ENCODE measurements at regions not wholly inside any gene's neighbourhood (a gene's known extent, or its start where the extent isn't known, plus 50 kb on each side); places are given as distances from the start of the nearest gene placed in this dataset.
"Not testable (repeated sequence)": the region's sequence is repeated elsewhere in the genome, so short reads cannot be mapped to it uniquely, and the experiment has no call there.

DNA sequence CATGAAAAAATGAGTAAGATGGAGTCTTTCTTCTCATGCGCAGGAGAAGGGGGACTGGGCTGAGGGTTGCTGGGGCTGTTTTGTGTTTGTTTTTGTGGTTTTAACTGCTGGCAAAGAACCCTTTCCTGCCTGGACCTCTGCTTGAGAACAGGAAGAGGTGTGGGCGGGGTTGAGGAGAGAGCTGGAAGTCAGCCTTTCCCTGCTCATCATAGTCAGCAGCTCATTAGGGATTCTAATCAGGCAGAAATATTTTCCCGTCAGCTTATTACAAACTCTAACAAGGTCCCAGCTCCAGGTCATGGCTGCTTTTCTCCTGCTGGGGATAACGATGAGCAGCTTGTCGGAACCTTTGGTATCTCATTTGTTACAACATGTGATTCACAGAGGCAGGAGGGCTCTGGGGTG is 185.0 kb upstream of the NRXN3 start:
- no peak for DNase-seq

DNA sequence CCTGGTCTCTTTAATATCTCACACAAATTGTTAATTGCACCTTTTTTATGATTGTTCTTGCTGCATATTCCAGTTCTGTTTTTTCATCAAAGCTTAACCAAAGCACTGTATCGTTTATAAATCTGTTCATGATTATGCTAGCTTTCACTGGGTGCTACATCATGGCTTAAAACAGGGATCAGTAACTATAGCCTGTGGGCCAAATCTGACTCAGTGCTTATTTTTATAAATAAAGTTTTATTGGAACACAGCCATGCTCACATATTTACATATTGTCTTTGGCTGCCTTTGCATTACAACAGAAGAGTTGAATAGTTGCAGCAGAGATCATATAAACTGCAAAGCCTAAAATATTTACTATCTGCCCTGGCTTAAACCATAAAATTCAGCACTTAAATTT is 183.4 kb upstream of the NRXN3 start:
- no peak for DNase-seq

DNA sequence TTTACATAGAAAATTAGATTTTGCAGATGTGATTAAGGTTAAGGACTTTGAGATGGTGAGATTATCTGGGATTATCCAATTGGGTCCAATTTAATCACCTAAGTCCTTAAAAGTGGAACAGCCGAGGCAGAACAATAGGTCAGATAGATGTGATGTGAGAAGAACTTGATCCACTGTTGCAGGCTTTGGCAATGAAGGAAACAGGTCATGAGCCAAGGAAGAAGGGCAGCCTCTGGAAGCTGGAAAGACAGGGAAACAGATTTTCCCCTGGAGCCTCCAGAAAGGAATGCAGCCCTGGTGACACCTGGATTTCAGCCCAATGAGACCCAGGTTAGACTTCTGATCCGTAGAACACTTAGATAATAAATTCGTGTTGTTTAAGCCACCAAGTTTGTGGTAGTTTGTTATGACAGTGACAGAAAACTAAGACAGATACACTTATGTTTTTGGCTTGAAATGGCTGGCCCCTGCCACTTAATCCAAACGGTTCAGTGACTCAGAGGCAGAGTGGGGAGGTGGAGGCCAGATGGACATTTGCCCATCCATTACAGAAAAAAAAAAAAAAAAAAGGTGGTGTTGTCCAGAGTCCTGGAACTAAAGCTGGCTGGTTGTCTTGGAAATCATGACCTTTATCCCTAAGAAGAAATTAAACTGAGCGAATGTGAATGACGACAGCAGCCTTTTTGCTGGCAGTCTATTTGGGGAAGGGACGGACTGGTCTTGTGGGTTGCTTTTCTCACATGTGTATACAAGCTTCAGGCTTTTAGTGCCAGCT is 181.9 kb upstream of the NRXN3 start:
- no peak for DNase-seq

DNA sequence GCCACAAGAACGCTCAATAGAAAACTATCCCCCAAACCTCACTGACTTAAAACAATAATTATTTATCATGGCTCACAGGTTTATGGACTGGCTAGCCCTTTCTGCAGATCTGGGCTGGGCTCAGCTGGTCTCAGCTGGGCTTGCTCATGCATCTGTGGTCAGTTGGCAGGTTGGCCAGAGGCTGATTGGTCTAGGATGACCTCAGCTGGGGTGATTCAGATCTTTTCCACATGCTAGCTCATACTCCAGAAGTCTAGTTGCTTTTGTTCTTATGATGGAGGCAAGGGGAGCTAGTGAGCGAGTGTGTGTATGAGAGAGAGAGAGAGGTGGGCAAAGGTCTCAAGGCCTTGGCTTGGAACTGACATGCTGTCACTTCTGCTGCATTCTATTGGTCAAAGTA is 181.2 kb upstream of the NRXN3 start:
- DNase-seq, result no peak

- no peak for DNase-seq
Measured at GRCh38 chr14:77989441-77989991, 180.7 kb upstream of the NRXN3 start.

DNA sequence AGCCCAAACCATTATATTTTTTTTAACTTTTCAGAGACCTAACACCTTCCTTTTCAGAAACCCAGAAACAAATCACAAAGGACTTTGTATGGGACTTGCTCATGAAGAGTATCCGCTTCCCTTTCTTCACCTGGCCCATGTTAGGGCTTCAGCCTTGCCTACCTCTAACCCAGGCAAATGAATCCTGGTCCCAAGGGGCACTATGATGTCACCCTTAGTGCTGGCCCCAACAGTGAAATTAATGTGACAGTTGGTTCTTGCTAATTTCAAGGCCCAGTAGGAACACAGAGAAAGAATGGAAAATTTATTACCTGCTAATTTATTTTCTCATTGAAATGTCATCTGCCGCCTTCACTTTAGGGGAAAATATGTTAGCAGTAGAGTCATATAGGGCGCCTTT is 179.8 kb upstream of the NRXN3 start:
- no peak for DNase-seq

GRCh38 chr14:77991128-77991772 is 178.9 kb upstream of the NRXN3 start:
- DNase-seq, result no peak

GRCh38 chr14:78005325-78005724 is 164.8 kb upstream of the NRXN3 start:
- peak; percentile 7 for DNase-seq

- DNase-seq, result no peak
Measured at GRCh38 chr14:78007160-78007559, 163.0 kb upstream of the NRXN3 start.

GRCh38 chr14:78010688-78011087 is 159.5 kb upstream of the NRXN3 start:
- no peak for DNase-seq

DNA sequence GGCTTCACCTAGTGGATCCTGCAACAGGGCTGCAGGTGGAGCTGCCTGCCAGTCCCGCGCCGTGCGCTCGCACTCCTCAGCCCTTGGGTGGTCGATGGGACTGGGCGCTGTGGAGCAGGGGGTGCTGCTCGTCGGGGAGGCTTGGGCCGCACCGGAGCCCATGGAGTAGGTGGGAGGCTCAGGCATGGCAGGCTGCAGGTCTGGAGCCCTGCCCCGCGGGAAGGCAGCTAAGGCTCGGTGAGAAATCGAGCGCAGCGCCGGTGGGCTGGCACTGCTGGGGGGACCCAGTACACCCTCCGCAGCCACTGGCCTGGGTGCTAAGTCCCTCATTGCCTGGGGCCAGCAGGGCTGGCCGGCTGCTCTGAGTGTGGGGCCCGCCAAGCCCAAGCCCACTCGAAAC is 156.3 kb upstream of the NRXN3 start:
- DNase-seq, result not testable (repeated sequence)

DNA sequence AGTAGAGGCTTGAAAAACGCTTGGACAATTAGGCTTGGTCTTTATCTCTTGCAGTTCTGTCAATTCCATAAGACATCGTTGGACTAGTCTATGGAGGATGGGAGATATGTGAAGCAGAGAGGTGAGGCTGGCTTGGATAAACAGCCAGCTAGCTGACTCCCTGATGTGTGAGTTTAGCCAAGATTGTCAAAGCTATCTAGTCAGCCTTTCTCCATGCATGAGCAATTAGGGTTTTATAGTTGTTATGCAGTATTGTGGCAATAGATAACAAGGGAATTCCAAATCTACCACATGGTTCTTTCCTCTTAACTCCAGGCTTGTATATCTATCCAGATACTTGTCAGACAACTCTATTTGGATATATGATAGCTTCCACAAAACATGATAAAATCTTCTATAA is 153.6 kb upstream of the NRXN3 start:
- DNase-seq, result no peak

DNA sequence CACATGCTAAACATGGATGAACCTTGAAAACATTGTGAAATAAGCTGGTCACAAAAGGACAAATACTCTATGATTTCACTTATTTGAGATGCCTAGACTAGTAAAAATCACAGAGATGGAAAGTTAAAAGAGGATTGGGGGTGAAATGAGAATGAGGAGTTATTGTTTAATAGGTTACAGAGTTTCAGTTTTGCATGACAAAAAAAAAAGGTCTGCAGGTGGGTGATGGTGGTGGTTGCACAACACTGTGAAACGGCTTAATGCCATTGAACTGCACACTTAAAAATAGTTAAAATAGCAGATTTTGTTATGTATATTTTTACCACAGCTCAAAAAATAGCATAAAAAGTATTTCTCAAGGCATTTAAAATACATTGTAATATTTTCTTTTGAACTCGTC is 151.9 kb upstream of the NRXN3 start:
- DNase-seq, result no peak

DNA sequence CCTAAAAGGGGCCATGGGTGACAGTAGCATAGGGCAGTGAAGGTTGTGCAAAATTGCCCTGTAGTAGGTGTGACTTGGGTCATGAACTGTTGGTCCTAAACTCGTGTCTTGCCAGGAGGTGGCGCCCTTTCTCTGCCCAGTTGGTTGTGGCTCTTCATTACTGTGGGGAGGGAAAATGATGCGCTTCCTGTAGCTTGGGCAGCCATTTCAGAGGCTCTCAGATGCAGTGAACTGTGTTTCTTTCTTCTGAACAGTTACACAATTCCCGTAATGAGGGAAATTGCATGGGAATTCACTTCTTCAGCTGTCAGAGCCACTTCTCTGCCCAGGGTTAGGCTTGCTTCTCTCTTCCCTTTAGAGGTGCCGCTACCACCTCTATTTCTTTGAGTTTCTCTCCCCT is 148.1 kb upstream of the NRXN3 start:
- peak; percentile 43 for DNase-seq

DNA sequence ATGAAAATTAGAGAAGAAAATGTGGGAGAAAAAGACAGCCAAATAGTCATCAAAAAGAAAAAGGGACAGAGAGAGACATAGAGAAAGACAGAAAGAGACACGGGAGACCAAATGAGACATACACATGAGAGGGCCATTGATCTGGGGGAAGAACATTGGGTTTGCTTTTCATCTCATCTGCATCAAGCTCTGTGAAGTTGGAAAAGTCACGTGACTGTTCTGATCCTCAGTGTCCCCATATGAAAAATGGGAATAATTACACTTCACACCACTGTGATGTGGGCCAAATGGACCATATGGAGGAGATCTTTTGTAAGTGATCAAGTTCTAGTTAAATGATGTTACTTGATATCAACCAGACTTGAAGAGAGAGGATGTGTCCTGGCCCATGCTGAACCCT is 147.1 kb upstream of the NRXN3 start:
- DNase-seq, result no peak

- DNase-seq, result no peak
Measured at GRCh38 chr14:78028471-78028870, 141.7 kb upstream of the NRXN3 start.

DNA sequence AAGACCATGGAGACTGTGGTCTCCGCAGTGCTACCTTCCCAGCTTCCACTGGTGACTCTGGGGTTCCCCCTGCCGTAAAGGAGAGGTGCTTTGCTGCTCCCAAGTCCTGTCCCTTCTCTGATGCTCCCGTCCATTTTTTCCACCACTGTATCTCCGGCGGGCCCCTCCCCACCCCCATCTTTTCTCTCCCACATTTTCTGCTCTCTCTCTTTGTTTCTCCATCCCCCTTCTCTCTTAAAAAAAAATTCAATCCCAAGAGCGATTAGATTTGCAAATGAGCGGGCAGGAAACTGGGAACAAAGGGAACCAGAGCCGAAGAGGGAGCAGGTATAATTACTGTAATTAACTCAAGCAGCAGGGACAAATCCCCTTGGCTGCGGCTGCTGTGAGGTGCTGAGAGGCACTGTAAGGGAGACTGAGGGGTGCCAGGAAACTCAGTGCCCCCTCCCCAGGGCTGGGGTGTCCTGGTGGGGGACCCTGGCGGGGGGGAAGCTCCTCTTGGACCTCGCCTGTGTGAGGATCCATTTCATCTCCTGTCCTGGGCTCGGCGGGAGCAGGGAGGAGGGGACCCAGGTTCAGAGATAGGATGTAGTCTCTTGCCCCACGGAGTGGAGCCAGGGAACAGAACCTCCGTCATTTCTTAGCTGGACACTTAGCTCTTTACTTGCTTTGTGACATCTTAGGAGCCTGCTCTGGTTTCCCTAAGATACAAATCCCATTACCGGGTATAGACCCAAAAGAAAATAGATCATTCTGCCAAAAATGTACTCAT is 140.4 kb upstream of the NRXN3 start:
- DNase-seq, result no peak

DNA sequence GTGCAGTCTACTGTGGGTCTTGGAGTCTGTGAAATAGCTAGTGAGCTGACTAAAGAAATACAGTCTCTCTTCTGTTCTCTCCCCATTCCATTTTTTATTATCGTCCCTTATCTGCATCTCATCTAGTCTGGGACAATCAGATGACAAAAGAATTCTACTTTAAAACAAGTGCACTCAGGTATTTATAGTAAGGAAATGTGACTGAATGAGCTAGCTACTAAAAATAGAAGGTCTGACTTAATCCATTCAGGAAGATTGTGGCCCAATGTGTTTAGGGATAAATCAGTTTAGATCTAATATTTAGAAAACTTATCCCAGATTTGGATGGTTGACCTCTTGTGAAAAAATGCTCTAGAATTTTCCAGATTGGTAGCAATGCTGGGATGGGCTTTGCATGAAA is 126.8 kb upstream of the NRXN3 start:
- DNase-seq, result no peak

GRCh38 chr14:78048120-78048519 is 122.1 kb upstream of the NRXN3 start:
- DNase-seq, result no peak

DNA sequence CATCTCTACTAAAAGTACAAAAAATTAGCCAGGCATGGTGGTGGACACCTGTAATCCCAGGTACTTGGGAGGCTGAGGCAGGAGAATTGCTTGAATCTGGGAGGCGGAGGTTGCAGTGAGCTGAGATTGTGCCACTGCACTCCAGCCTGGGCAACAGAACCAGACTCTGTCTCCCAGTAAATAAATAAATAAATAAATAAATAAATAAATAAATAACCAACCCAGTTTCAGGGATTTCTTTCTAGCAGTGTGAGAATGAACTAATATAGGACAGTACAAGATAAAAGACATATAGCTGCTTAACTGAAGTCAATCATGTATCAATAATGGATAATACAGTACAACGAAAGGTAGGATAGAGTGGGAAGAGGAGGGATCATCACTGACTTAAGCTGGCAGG is 113.3 kb upstream of the NRXN3 start:
- not testable (repeated sequence) for DNase-seq

GRCh38 chr14:78070344-78070743 is 99.8 kb upstream of the NRXN3 start:
- DNase-seq, result no peak

DNA sequence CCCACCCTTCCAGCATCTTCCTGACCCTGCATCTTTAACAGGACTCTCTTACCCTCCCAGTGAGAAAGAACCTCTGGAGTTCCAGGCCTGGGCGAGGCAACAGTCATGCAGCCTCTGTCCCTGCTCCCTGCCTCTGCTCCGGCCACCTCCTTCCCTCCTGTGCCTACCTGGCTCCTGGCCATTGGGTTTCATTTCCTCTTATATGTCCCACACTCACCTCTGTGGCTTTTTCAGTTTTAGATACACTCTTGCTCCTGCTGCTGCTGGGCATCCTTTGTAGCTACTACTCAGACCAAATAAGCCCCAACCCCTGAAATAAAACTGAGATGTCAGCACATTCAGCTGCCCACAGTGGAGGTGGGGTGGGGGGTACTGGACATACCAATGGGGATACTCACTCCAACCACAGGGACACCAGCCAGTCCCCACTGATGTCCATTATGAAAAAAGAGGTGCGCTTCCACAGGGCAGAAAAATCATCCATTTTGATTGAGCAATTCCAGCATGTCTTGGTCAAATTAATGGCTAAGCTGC is 99.1 kb upstream of the NRXN3 start:
- DNase-seq, result no peak

DNA sequence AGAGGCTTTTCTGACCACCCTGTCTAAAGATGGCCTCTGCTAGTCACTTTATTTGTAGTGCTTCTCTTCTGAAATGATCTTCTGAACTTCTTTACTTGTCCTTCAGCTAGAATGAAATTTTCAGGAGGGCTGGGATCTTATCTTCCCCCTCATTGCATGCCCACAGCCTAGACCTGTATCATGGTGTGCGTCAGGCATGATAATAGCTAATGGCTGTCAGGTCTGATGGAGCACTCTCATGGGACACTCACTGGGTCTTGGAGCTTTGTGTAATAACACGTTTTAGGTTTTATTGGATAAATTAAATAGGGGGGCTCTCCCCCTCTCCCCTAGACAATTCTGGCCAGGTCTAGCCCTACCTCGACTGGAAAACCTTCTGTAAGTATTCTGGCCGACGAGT is 97.1 kb upstream of the NRXN3 start:
- DNase-seq, result no peak
